ENCODE measurements at regions not wholly inside any gene's neighbourhood (a gene's known extent, or its start where the extent isn't known, plus 50 kb on each side); places are given as distances from the start of the nearest gene placed in this dataset.

DNA sequence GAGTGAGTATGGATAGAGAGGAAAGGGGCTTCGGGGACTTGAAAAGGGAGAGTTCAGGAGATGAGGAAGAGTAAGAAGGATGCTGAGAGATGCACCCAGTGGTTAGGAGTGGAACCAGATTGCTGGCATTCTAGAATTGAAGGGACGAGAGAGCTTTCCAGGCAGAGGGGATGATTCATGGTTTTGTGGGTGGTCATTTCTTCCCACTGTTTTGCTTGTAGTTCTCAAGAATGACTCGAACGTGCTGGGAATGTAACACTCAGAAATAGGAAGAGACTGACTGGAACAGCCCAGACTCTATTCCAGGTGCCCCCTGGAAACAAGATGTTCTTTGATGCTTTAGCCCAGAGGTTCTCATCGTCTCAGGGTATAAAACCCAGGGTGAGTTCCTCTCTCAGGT is 294.2 kb downstream of the ICE1 start:
- no peak for TF ChIP-seq POLR2AphosphoS5 (IDR thresholded peaks at IDR 0.05)
- TF ChIP-seq, protein P1, sequence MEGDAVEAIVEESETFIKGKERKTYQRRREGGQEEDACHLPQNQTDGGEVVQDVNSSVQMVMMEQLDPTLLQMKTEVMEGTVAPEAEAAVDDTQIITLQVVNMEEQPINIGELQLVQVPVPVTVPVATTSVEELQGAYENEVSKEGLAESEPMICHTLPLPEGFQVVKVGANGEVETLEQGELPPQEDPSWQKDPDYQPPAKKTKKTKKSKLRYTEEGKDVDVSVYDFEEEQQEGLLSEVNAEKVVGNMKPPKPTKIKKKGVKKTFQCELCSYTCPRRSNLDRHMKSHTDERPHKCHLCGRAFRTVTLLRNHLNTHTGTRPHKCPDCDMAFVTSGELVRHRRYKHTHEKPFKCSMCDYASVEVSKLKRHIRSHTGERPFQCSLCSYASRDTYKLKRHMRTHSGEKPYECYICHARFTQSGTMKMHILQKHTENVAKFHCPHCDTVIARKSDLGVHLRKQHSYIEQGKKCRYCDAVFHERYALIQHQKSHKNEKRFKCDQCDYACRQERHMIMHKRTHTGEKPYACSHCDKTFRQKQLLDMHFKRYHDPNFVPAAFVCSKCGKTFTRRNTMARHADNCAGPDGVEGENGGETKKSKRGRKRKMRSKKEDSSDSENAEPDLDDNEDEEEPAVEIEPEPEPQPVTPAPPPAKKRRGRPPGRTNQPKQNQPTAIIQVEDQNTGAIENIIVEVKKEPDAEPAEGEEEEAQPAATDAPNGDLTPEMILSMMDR (IDR thresholded peaks at IDR 0.05): no peak
- TF ChIP-seq POLR2A (IDR thresholded peaks at IDR 0.05): no peak
- no peak for TF ChIP-seq EP300 (IDR thresholded peaks at IDR 0.05; ENCODE audit: low read depth)

Data from transverse colon (tissue), 4 donors.